ENCODE measurements at regions not wholly inside any gene's neighbourhood (a gene's known extent, or its start where the extent isn't known, plus 50 kb on each side); places are given as distances from the start of the nearest gene placed in this dataset.
A peak's percentile ranks its signal among the peaks of the same experiment; 100 is the strongest.

DNA sequence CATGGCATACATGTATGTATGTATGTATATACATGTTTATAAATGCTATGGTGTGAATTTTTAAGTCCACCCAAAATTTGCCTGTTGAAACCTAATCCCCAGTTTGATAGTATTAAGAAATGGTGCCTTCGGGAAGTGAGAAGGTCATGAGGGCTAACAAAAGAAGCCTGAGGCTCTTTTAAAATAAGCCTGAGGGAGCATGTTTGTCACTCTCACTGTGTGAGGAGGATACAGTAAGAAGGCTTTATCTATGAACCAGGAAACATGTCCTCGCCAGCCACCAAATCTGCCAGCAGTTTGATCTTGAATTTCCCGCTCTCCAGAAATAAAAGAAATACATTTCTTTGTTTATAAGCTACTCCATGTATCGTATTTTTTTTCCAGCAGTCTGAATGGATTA, 163.0 kb upstream of the LINC00305 start:
- Histone ChIP-seq H3K36me3 (replicated peaks in 1 of 2; ENCODE audit: control insufficient read depth in 1 of 2, insufficient read depth in 2 of 2, low read length in 2 of 2) (no peaks in the 10 kb centered on the region), H3K27ac (ENCODE audit: extremely low read length, insufficient read depth, low read length) (no peak overlapping the region), H3K4me3 (replicated peaks in 1 of 3; ENCODE audit: insufficient read depth in 1 of 3, low read depth in 2 of 3, low read length in 3 of 3) (no peak overlapping the region), H3K79me2 (ENCODE audit: insufficient read depth, low read length) (no peaks in the 10 kb centered on the region), H3K4me2 (ENCODE audit: low read depth, low read length) (no peak overlapping the region), H3K9ac (ENCODE audit: insufficient read depth, low read depth, low read length) (no peak overlapping the region), H3K27me3 (ENCODE audit: control insufficient read depth in 1 of 2, insufficient read depth in 2 of 2, low read length in 2 of 2) (no peaks in the 10 kb centered on the region), H2AFZ (ENCODE audit: low read length) (no peak overlapping the region), H3K4me1 (ENCODE audit: insufficient read depth, low read length) (no peaks in the 10 kb centered on the region), H4K20me1 (ENCODE audit: insufficient read depth, low read length) (no peaks in the 10 kb centered on the region), H3K9me3 (ENCODE audit: low read length) (peaks cover 79% of the 10 kb centered on the region)
- POLR2A ChIA-PET, result no interaction called here
- in situ Hi-C loops (cut with HindIII; ENCODE audit: extremely low pct_ligation_motif_present, low pct_unique_long_range_greater_than_20kb), result no loop called here
- no TSS peak for BruUV-seq (replicated peaks)
- WGBS (ENCODE audit: low lambda C conversion rate), result 5% methylated on average over 4 of the region's 4 CpGs
- FAIRE-seq (no peak), ATAC-seq (no peak), DNase-seq (ENCODE audit: low spot score) (no peak)
- CTCF ChIA-PET (ENCODE audit: low intra/inter-chr PET ratio, low total read pairs), result no interaction called here
- no peak for TF ChIP-seq ZNF12 (CRISPR knock-in tag; IDR thresholded peaks at IDR 0.05)
- no peak for TF ChIP-seq REPIN1 (CRISPR knock-in tag; IDR thresholded peaks at IDR 0.05; ENCODE audit: borderline replicate concordance, low read depth)
- TF ChIP-seq MTA1 (CRISPR knock-in tag; IDR thresholded peaks at IDR 0.05; ENCODE audit: borderline replicate concordance), result no peak
- no peak for TF ChIP-seq PAXIP1 (CRISPR knock-in tag; conservative IDR thresholded peaks at IDR 0.05)
- TF ChIP-seq MBNL3 (CRISPR knock-in tag; conservative IDR thresholded peaks at IDR 0.05), result no peak
- intact Hi-C loops (cut with micrococcal nuclease; ENCODE audit: unreplicated experiment), result no loop called here

DNA sequence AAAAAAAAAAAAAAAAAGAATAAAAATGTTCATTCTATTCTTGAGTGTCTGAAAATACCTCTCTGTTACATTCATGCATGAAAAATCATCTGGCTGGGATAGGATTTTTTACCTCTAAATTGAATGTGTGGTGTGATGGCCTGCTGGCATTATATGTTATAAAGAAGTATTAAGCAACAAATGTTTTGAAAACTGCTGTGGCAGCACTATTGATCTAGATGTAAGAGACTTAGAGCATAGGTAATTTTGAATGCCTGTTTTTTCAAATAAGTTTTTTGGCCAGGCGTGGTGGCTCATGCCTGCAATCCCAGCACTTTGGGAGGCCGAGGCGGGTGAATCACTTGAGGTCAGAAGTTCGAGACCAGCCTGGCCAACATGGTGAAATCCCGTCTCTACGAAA, 147.0 kb upstream of the LINC00305 start:
- Histone ChIP-seq H3K4me1 (ENCODE audit: insufficient read depth, low read length) (no peaks in the 10 kb centered on the region), H3K9ac (ENCODE audit: insufficient read depth, low read depth, low read length) (no peak overlapping the region), H3K27me3 (ENCODE audit: control insufficient read depth in 1 of 2, insufficient read depth in 2 of 2, low read length in 2 of 2) (no peaks in the 10 kb centered on the region), H3K79me2 (ENCODE audit: insufficient read depth, low read length) (no peaks in the 10 kb centered on the region), H3K4me2 (ENCODE audit: low read depth, low read length) (no peak overlapping the region), H4K20me1 (ENCODE audit: insufficient read depth, low read length) (no peaks in the 10 kb centered on the region), H3K9me3 (ENCODE audit: low read length) (peaks cover 20% of the 10 kb centered on the region), H2AFZ (ENCODE audit: low read length) (no peak overlapping the region), H3K27ac (ENCODE audit: extremely low read length, insufficient read depth, low read length) (no peak overlapping the region), H3K36me3 (replicated peaks in 1 of 2; ENCODE audit: control insufficient read depth in 1 of 2, insufficient read depth in 2 of 2, low read length in 2 of 2) (no peaks in the 10 kb centered on the region), H3K4me3 (replicated peaks in 1 of 3; ENCODE audit: insufficient read depth in 1 of 3, low read depth in 2 of 3, low read length in 3 of 3) (no peak overlapping the region)
- 0% methylated on average over 1 of the region's 6 CpGs for WGBS (ENCODE audit: low lambda C conversion rate)
- intact Hi-C loops (cut with micrococcal nuclease; ENCODE audit: unreplicated experiment), result no loop called here
- BruUV-seq (replicated peaks), result no TSS peak
- FAIRE-seq (no peak), ATAC-seq (no peak), DNase-seq (ENCODE audit: low spot score) (no peak)
- in situ Hi-C loops (cut with HindIII; ENCODE audit: extremely low pct_ligation_motif_present, low pct_unique_long_range_greater_than_20kb), result no loop called here
- ChIA-PET POLR2A (no interaction called here), CTCF (ENCODE audit: low intra/inter-chr PET ratio, low total read pairs) (no interaction called here)
- TF ChIP-seq ZSCAN21 (CRISPR knock-in tag; IDR thresholded peaks at IDR 0.05; ENCODE audit: borderline replicate concordance) (no peak), SALL2 (CRISPR knock-in tag; IDR thresholded peaks at IDR 0.05) (no peak), MAFK (conservative IDR thresholded peaks at IDR 0.05 in 1 of 2, IDR thresholded peaks at IDR 0.05 in 1 of 2; ENCODE audit: low read length in 2 of 2) (peak; percentile 31 to 59; a peak in 3 of 4 replicates), MAFF (IDR thresholded peaks at IDR 0.05; ENCODE audit: low read depth, low read length) (0 out of 2 replicates have a peak, but pooled peaks have one; percentile 18)
